Right lobe of liver (tissue), 4 donors: ENCODE measurements at regions not wholly inside any gene's neighbourhood (a gene's known extent, or its start where the extent isn't known, plus 50 kb on each side); places are given as distances from the start of the nearest gene placed in this dataset.

Experiments
- POLR2A ChIP-seq: fragments of 450-650 bp; IDR thresholded peaks from one replicate; pipeline ENCODE4 v1.6.1; 2017; ENCODE audit warnings: antibody characterized with exemption, mild to moderate bottlenecking
- TF ChIP-seq, protein P1 (sequence below), 4 donors: fragments of 200-600 bp in 3 of 4; fragments of 450-650 bp in 1 of 4; IDR thresholded peaks; one replicate each; pipeline versions ENCODE4 v1.5.1 to v1.8.0; 2016 to 2022; ENCODE audit warnings: antibody characterized with exemption in 4 of 4, mild to moderate bottlenecking in 2 of 4
- donor health status: DM: no; HTN: no; CAD: no.
- donor health status: DM: no; HTN: no; CAD: no.
- donor health status: DM: no; HTN: yes; CAD: no.

DNA sequence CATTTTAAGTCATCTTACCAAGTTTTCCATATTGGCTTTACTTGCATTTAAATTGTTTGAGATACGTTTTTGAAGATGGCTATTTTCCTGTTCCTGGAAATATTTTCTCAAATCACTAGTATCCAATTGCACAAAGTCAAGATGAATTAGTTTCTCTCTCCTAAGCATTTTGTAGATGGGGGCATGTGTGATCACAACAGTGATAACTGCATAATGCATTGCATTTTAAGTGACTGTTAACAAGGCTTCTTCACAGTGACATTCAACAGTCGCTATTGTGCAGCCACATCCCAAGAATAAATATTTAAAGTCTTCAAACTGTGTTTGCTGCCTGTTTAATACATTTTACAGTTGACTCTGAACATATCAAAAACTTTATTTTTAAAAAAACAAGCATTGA lies 694.2 kb upstream of the CDH7 start:
- TF ChIP-seq, protein P1, sequence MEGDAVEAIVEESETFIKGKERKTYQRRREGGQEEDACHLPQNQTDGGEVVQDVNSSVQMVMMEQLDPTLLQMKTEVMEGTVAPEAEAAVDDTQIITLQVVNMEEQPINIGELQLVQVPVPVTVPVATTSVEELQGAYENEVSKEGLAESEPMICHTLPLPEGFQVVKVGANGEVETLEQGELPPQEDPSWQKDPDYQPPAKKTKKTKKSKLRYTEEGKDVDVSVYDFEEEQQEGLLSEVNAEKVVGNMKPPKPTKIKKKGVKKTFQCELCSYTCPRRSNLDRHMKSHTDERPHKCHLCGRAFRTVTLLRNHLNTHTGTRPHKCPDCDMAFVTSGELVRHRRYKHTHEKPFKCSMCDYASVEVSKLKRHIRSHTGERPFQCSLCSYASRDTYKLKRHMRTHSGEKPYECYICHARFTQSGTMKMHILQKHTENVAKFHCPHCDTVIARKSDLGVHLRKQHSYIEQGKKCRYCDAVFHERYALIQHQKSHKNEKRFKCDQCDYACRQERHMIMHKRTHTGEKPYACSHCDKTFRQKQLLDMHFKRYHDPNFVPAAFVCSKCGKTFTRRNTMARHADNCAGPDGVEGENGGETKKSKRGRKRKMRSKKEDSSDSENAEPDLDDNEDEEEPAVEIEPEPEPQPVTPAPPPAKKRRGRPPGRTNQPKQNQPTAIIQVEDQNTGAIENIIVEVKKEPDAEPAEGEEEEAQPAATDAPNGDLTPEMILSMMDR (IDR thresholded peaks at IDR 0.05), result no peak
- TF ChIP-seq POLR2A, result no peak
